ACC112 (cell line): ENCODE measurements at regions not wholly inside any gene's neighbourhood (a gene's known extent, or its start where the extent isn't known, plus 50 kb on each side); places are given as distances from the start of the nearest gene placed in this dataset.
"Not testable (repeated sequence)": the region's sequence is repeated elsewhere in the genome, so short reads cannot be mapped to it uniquely, and the experiment has no call there.

ENCODE experiments used
- H2AFZ ChIP-seq: fragments of 200-600 bp; sonication (generic); one replicate; pipeline ENCODE4 v1.6.0; 2017; ENCODE audit warnings: antibody characterized with exemption, low read length; ENCODE audit not compliant: unreplicated experiment
- H3K27ac ChIP-seq: fragments of 200-600 bp; sonication (generic); 2 replicates; pipeline ENCODE4 v1.5.1; 2014; ENCODE audit warnings: low read depth, mild to moderate bottlenecking, antibody characterized with exemption, low read length, moderate library complexity
- H3K27me3 ChIP-seq: fragments of 200-600 bp; sonication (generic); 2 replicates; pipeline ENCODE4 v1.6.1; 2014; ENCODE audit warnings: mild to moderate bottlenecking, antibody characterized with exemption, low read length, moderate library complexity, mixed read lengths; ENCODE audit not compliant: insufficient read depth
- H3K36me3 ChIP-seq: fragments of 200-600 bp; sonication (generic); 2 replicates; pipeline ENCODE4 v1.6.1; 2016; ENCODE audit warnings: mild to moderate bottlenecking, antibody characterized with exemption, low read length, moderate library complexity, mixed read lengths; ENCODE audit not compliant: insufficient read depth
- H3K4me1 ChIP-seq: fragments of 200-600 bp; sonication (generic); one replicate; pipeline ENCODE4 v1.6.1; 2016; ENCODE audit warnings: low read length, mixed read lengths; ENCODE audit not compliant: insufficient read depth, unreplicated experiment, control insufficient read depth
- H3K4me3 ChIP-seq: fragments of 200-600 bp; sonication (generic); 2 replicates; pipeline ENCODE4 v1.5.1; 2014; ENCODE audit warnings: mild to moderate bottlenecking, low read depth, low read length
- H3K79me2 ChIP-seq: fragments of 200-600 bp; sonication (generic); one replicate; pipeline ENCODE4 v1.6.0; 2016; ENCODE audit warnings: low read length; ENCODE audit not compliant: control insufficient read depth, unreplicated experiment, insufficient read depth

GRCh38 chr5:5751987-5752386 is 329.5 kb downstream of the ICE1 start:
- Histone ChIP-seq H2AFZ (no peak overlapping the region), H3K27ac (no peak overlapping the region), H3K4me1 (no peaks in the 10 kb centered on the region), H3K4me3 (no peak overlapping the region), H3K27me3 (no peaks in the 10 kb centered on the region), H3K36me3 (no peaks in the 10 kb centered on the region), H3K79me2 (no peaks in the 10 kb centered on the region)

GRCh38 chr5:5751498-5751897 is 329.0 kb downstream of the ICE1 start:
- H3K27ac ChIP-seq = no peak overlapping the region
- H3K4me3 ChIP-seq = no peak overlapping the region
- H3K27me3 ChIP-seq = no peaks in the 10 kb centered on the region
- H2AFZ ChIP-seq = no peak overlapping the region
- H3K4me1 ChIP-seq = no peaks in the 10 kb centered on the region
- no peaks in the 10 kb centered on the region for H3K79me2 ChIP-seq
- H3K36me3 ChIP-seq = no peaks in the 10 kb centered on the region

GRCh38 chr5:5741418-5741817 is 318.9 kb downstream of the ICE1 start:
- no peaks in the 10 kb centered on the region for H3K36me3 ChIP-seq
- H2AFZ ChIP-seq = no peak overlapping the region
- H3K27ac ChIP-seq = no peak overlapping the region
- no peaks in the 10 kb centered on the region for H3K79me2 ChIP-seq
- H3K4me3 ChIP-seq = no peak overlapping the region
- no peaks in the 10 kb centered on the region for H3K4me1 ChIP-seq
- H3K27me3 ChIP-seq = no peaks in the 10 kb centered on the region

- Histone ChIP-seq H3K79me2 (no peaks in the 10 kb centered on the region), H3K27me3 (no peaks in the 10 kb centered on the region), H3K27ac (no peak overlapping the region), H3K4me3 (no peak overlapping the region), H2AFZ (no peak overlapping the region), H3K4me1 (no peaks in the 10 kb centered on the region), H3K36me3 (no peaks in the 10 kb centered on the region)
Observed at GRCh38 chr5:5739490-5739945, 317.0 kb downstream of the ICE1 start.

GRCh38 chr5:5738797-5739489 is 316.5 kb downstream of the ICE1 start:
- H3K27ac ChIP-seq = no peak overlapping the region
- H3K79me2 ChIP-seq = no peaks in the 10 kb centered on the region
- no peaks in the 10 kb centered on the region for H3K36me3 ChIP-seq
- H3K4me1 ChIP-seq = no peaks in the 10 kb centered on the region
- no peak overlapping the region for H3K4me3 ChIP-seq
- no peaks in the 10 kb centered on the region for H3K27me3 ChIP-seq
- H2AFZ ChIP-seq = no peak overlapping the region

GRCh38 chr5:5736007-5736406 is 313.5 kb downstream of the ICE1 start:
- Histone ChIP-seq H3K36me3 (no peaks in the 10 kb centered on the region), H3K4me1 (no peaks in the 10 kb centered on the region), H3K27ac (no peak overlapping the region), H2AFZ (no peak overlapping the region), H3K79me2 (no peaks in the 10 kb centered on the region), H3K27me3 (no peaks in the 10 kb centered on the region), H3K4me3 (no peak overlapping the region)

- not testable (repeated sequence) for H3K27me3 ChIP-seq, H3K27ac ChIP-seq, H3K4me1 ChIP-seq, H3K4me3 ChIP-seq, H3K36me3 ChIP-seq, H2AFZ ChIP-seq, H3K79me2 ChIP-seq
Observed at GRCh38 chr5:5733058-5733457, 310.6 kb downstream of the ICE1 start.

- H3K79me2 ChIP-seq = no peaks in the 10 kb centered on the region
- no peaks in the 10 kb centered on the region for H3K4me1 ChIP-seq
- H3K27me3 ChIP-seq = no peaks in the 10 kb centered on the region
- H3K4me3 ChIP-seq = no peak overlapping the region
- H3K27ac ChIP-seq = no peak overlapping the region
- no peaks in the 10 kb centered on the region for H3K36me3 ChIP-seq
- no peak overlapping the region for H2AFZ ChIP-seq
Observed at GRCh38 chr5:5726401-5726800, 303.9 kb downstream of the ICE1 start.

- Histone ChIP-seq H2AFZ (no peak overlapping the region), H3K4me3 (no peak overlapping the region), H3K27ac (no peak overlapping the region), H3K27me3 (no peaks in the 10 kb centered on the region), H3K36me3 (no peaks in the 10 kb centered on the region), H3K79me2 (no peaks in the 10 kb centered on the region), H3K4me1 (no peaks in the 10 kb centered on the region)
Observed at GRCh38 chr5:5721881-5722280, 299.4 kb downstream of the ICE1 start.

- Histone ChIP-seq H3K79me2 (no peaks in the 10 kb centered on the region), H2AFZ (no peak overlapping the region), H3K4me3 (no peak overlapping the region), H3K36me3 (no peaks in the 10 kb centered on the region), H3K27me3 (no peaks in the 10 kb centered on the region), H3K4me1 (no peaks in the 10 kb centered on the region), H3K27ac (no peak overlapping the region)
Observed at GRCh38 chr5:5719292-5719691, 296.8 kb downstream of the ICE1 start.

- no peak overlapping the region for H2AFZ ChIP-seq
- no peaks in the 10 kb centered on the region for H3K36me3 ChIP-seq
- no peaks in the 10 kb centered on the region for H3K79me2 ChIP-seq
- H3K4me3 ChIP-seq = no peak overlapping the region
- H3K27ac ChIP-seq = no peak overlapping the region
- H3K4me1 ChIP-seq = no peaks in the 10 kb centered on the region
- no peaks in the 10 kb centered on the region for H3K27me3 ChIP-seq
Observed at GRCh38 chr5:5716665-5717064, 294.2 kb downstream of the ICE1 start.
